HepG2 (cell line): ENCODE measurements at regions not wholly inside any gene's neighbourhood (a gene's known extent, or its start where the extent isn't known, plus 50 kb on each side); places are given as distances from the start of the nearest gene placed in this dataset.

Experiments used
- ATAC-seq: fragments of 200-7000 bp; cut with Tn5 transposase; 3 replicates; pipeline ENCODE4 v1.9.1; 2020; ENCODE audit warnings: mild to moderate bottlenecking, moderate library complexity
- BruUV-seq: library from RNA; stranded (reverse); fragments of 400-500 nt; replicated peaks from 2 replicates; lab custom pipeline; 2021; lab: Mats Ljungman, UMichigan
- CTCF ChIA-PET: fragments of 300-600 bp; formaldehyde crosslinking; extraction: SDS; loops from one replicate; lab custom pipeline; 2021; ENCODE audit warnings: low total read pairs, inconsistent platforms, low intra/inter-chr PET ratio; lab: Yijun Ruan, JAX
- POLR2A ChIA-PET: fragments of 350-600 bp; sonication (Branson Sonifier 250); formaldehyde crosslinking; loops from one replicate; lab custom pipeline; 2020; ENCODE audit warnings: antibody characterized with exemption, inconsistent platforms; lab: Yijun Ruan, JAX
- DNase-seq: peaks from one replicate; pipeline ENCODE4 v3.0.0-alpha.2; 2015; ENCODE audit warnings: low spot score
- FAIRE-seq: peaks from 3 replicates; lab custom pipeline; 2011; peaks lifted over from hg19 to GRCh38; lab: Jason Lieb, UNC
- H2AFZ ChIP-seq: one replicate; pipeline ENCODE4 v1.6.1; 2011; ENCODE audit warnings: low read length, inconsistent platforms
- H3K27ac ChIP-seq: fragments of 300-600 bp; 3 replicates; pipeline ENCODE4 v1.8.0; 2011; ENCODE audit warnings: mixed run types, mild to moderate bottlenecking, mixed read lengths, low read length, inconsistent platforms; ENCODE audit not compliant: insufficient read depth; ENCODE audit errors: extremely low read length
- H3K27me3 ChIP-seq, 2 experiments: fragments of 200-600 bp in 1 of 2; 2 replicates in 1 of 2; 3 replicates in 1 of 2; pipeline versions ENCODE4 v1.6.0 to v1.8.0; 2011; ENCODE audit warnings: low read length in 2 of 2, mild to moderate bottlenecking in 2 of 2, moderate library complexity in 2 of 2, inconsistent platforms in 1 of 2; ENCODE audit not compliant: insufficient read depth in 2 of 2, control insufficient read depth in 1 of 2
- H3K36me3 ChIP-seq, 2 experiments: fragments of 200-600 bp in 1 of 2; replicated peaks in 1 of 2; 2 replicates in 1 of 2; 3 replicates in 1 of 2; pipeline versions ENCODE4 v1.5.1 to v1.8.0; 2011; ENCODE audit warnings: low read length in 2 of 2, inconsistent platforms in 1 of 2; ENCODE audit not compliant: insufficient read depth in 2 of 2, control insufficient read depth in 1 of 2
- H3K4me1 ChIP-seq: 2 replicates; pipeline ENCODE4 v1.5.1; 2012; ENCODE audit warnings: low read length, inconsistent platforms; ENCODE audit not compliant: insufficient read depth
- H3K4me2 ChIP-seq: 2 replicates; pipeline ENCODE4 v1.6.0; 2011; ENCODE audit warnings: low read depth, low read length, inconsistent platforms
- H3K4me3 ChIP-seq, 3 experiments: fragments of 200-600 bp in 1 of 3; sonication (generic), shearing (Covaris generic) in 1 of 3; replicated peaks in 1 of 3; 2 replicates each; pipeline ENCODE4 v1.5.1; 2011 to 2016; ENCODE audit warnings: low read length in 3 of 3, inconsistent platforms in 2 of 3, low read depth in 2 of 3, mild to moderate bottlenecking in 2 of 3, control low read depth in 1 of 3, mixed read lengths in 1 of 3; ENCODE audit not compliant: insufficient read depth in 1 of 3
- H3K79me2 ChIP-seq: one replicate; pipeline ENCODE4 v1.6.1; 2011; ENCODE audit warnings: low read length, inconsistent platforms; ENCODE audit not compliant: insufficient read depth
- H3K9ac ChIP-seq: 2 replicates; pipeline ENCODE4 v1.6.0; 2011; ENCODE audit warnings: mild to moderate bottlenecking, low read depth, low read length, inconsistent platforms; ENCODE audit not compliant: insufficient read depth
- H3K9me3 ChIP-seq: 2 replicates; pipeline ENCODE4 v1.5.1; 2012; ENCODE audit warnings: mild to moderate bottlenecking, low read length
- H4K20me1 ChIP-seq: 2 replicates; pipeline ENCODE4 v1.6.0; 2011; ENCODE audit warnings: inconsistent platforms, mild to moderate bottlenecking, low read length, moderate library complexity; ENCODE audit not compliant: insufficient read depth
- GATAD1 ChIP-seq: IDR thresholded peaks from 2 replicates; pipeline ENCODE4 v1.6.1; 2016; ENCODE audit warnings: missing genetic modification reagents, missing compliant biosample characterization
- PRMT3 ChIP-seq: sonication (generic); formaldehyde crosslinking; IDR thresholded peaks from 2 replicates; pipeline ENCODE4 v1.8.1; 2022; ENCODE audit warnings: low read depth, mild to moderate bottlenecking, moderate library complexity, missing genetic modification reagents, borderline replicate concordance
- ZMAT3 ChIP-seq: sonication (generic); formaldehyde crosslinking; conservative IDR thresholded peaks from 2 replicates; pipeline ENCODE4 v1.7.0; 2021; ENCODE audit warnings: missing genetic modification reagents
- ZNF3 ChIP-seq: IDR thresholded peaks from 2 replicates; pipeline ENCODE4 v1.7.0; 2017; ENCODE audit warnings: inconsistent platforms
- ZNF609 ChIP-seq: sonication (generic); formaldehyde crosslinking; IDR thresholded peaks from 2 replicates; pipeline ENCODE4 v1.4.0; 2020; ENCODE audit warnings: mild to moderate bottlenecking, missing genetic modification reagents, borderline replicate concordance
- ZNF619 ChIP-seq: sonication (generic); formaldehyde crosslinking; IDR thresholded peaks from 2 replicates; pipeline ENCODE4 v1.4.0; 2020; ENCODE audit warnings: mild to moderate bottlenecking, missing genetic modification reagents
- WGBS: methylation state at CpG from one replicate; pipeline ENCODE4 v1.1.6; 2017; ENCODE audit warnings: low lambda C conversion rate; 5-methylcytosine and 5-hydroxymethylcytosine counted together
- in situ Hi-C: cut with HindIII; loops from 2 replicates; pipeline ENCODE4 v1.10.0; 2017; ENCODE audit warnings: low pct_unique_long_range_greater_than_20kb; ENCODE audit not compliant: extremely low pct_ligation_motif_present
- intact Hi-C: fragments of 100-400 bp; cut with micrococcal nuclease; formaldehyde crosslinking; loops from one replicate; pipeline ENCODE4 v1.10.0; 2022; ENCODE audit not compliant: unreplicated experiment
- TF ChIP-seq, protein P1 (sequence below): sonication (generic); formaldehyde crosslinking; IDR thresholded peaks from 2 replicates; pipeline ENCODE4 v1.4.0; 2020; ENCODE audit warnings: missing genetic modification reagents
- TF ChIP-seq, protein P2 (sequence below): sonication (generic); formaldehyde crosslinking; IDR thresholded peaks from 2 replicates; pipeline ENCODE4 v1.5.0; 2020; ENCODE audit warnings: mild to moderate bottlenecking, missing genetic modification reagents
- TF ChIP-seq, protein P3 (sequence below): sonication (generic); formaldehyde crosslinking; IDR thresholded peaks from 2 replicates; pipeline ENCODE4 v1.4.0; 2020; ENCODE audit warnings: missing genetic modification reagents

- CTCF ChIA-PET = no interaction called here
- Histone ChIP-seq H3K9me3 (no peaks in the 10 kb centered on the region), H3K9ac (no peak overlapping the region), H3K4me2 (no peak overlapping the region), H3K79me2 (no peaks in the 10 kb centered on the region), H3K4me3 (no peak overlapping the region), H2AFZ (no peak overlapping the region), H4K20me1 (no peaks in the 10 kb centered on the region), H3K27ac (no peak overlapping the region), H3K4me1 (peaks cover 47% of the 10 kb centered on the region), H3K27me3 (peaks cover 0 to 9% of the 10 kb centered on the region in 2 experiments; a peak in 1 of 5 replicates), H3K36me3 (no peaks in the 10 kb centered on the region)
- POLR2A ChIA-PET = no interaction called here
- ATAC-seq (no peak), DNase-seq (no peak), FAIRE-seq (no peak)
- intact Hi-C loops (no loop called here), in situ Hi-C loops (no loop called here)
- no peak for TF ChIP-seq GATAD1
- no peak for TF ChIP-seq ZNF3 (CRISPR knock-in tag)
- TF ChIP-seq ZMAT3 (CRISPR knock-in tag) = no peak
- TF ChIP-seq, protein P1, sequence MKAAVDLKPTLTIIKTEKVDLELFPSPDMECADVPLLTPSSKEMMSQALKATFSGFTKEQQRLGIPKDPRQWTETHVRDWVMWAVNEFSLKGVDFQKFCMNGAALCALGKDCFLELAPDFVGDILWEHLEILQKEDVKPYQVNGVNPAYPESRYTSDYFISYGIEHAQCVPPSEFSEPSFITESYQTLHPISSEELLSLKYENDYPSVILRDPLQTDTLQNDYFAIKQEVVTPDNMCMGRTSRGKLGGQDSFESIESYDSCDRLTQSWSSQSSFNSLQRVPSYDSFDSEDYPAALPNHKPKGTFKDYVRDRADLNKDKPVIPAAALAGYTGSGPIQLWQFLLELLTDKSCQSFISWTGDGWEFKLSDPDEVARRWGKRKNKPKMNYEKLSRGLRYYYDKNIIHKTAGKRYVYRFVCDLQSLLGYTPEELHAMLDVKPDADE (CRISPR knock-in tag) = no peak
- TF ChIP-seq, protein P2, sequence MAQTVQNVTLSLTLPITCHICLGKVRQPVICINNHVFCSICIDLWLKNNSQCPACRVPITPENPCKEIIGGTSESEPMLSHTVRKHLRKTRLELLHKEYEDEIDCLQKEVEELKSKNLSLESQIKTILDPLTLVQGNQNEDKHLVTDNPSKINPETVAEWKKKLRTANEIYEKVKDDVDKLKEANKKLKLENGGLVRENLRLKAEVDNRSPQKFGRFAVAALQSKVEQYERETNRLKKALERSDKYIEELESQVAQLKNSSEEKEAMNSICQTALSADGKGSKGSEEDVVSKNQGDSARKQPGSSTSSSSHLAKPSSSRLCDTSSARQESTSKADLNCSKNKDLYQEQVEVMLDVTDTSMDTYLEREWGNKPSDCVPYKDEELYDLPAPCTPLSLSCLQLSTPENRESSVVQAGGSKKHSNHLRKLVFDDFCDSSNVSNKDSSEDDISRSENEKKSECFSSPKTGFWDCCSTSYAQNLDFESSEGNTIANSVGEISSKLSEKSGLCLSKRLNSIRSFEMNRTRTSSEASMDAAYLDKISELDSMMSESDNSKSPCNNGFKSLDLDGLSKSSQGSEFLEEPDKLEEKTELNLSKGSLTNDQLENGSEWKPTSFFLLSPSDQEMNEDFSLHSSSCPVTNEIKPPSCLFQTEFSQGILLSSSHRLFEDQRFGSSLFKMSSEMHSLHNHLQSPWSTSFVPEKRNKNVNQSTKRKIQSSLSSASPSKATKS (CRISPR knock-in tag) = no peak
- TF ChIP-seq, protein P3, sequence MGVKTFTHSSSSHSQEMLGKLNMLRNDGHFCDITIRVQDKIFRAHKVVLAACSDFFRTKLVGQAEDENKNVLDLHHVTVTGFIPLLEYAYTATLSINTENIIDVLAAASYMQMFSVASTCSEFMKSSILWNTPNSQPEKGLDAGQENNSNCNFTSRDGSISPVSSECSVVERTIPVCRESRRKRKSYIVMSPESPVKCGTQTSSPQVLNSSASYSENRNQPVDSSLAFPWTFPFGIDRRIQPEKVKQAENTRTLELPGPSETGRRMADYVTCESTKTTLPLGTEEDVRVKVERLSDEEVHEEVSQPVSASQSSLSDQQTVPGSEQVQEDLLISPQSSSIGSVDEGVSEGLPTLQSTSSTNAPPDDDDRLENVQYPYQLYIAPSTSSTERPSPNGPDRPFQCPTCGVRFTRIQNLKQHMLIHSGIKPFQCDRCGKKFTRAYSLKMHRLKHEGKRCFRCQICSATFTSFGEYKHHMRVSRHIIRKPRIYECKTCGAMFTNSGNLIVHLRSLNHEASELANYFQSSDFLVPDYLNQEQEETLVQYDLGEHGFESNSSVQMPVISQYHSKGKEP (CRISPR knock-in tag) = no peak
- TF ChIP-seq PRMT3 = no peak
- TF ChIP-seq ZNF619 (CRISPR knock-in tag) = no peak
- TF ChIP-seq ZNF609 (CRISPR knock-in tag) = no peak
- BruUV-seq = no TSS peak
- WGBS = 83% methylated on average over 8 of the region's 8 CpGs
Observed at GRCh38 chr10:28883741-28884423, 206.6 kb downstream of the BAMBI start.
